Stimulated activated naive CD4-positive, alpha-beta T cell (primary cell): ENCODE measurements at regions not wholly inside any gene's neighbourhood (a gene's known extent, or its start where the extent isn't known, plus 50 kb on each side); places are given as distances from the start of the nearest gene placed in this dataset.

Experiments
- DNase-seq, 6 experiments: peaks; one replicate each; lab custom pipeline; 2025; lab: John Stamatoyannopoulos, UW

GRCh38 chr7:112882991-112883390 is 92.8 kb upstream of the TMEM168 start:
- no peak for DNase-seq

GRCh38 chr7:112882511-112882910 is 92.3 kb upstream of the TMEM168 start:
- no peak for DNase-seq

- no peak for DNase-seq
Measured at GRCh38 chr7:112882022-112882421, 91.8 kb upstream of the TMEM168 start.

GRCh38 chr7:112880818-112881418 is 90.7 kb upstream of the TMEM168 start:
- DNase-seq: no peak

- DNase-seq: no peak
Measured at GRCh38 chr7:112877691-112878460, 87.7 kb upstream of the TMEM168 start.

GRCh38 chr7:112876877-112877276 is 86.7 kb upstream of the TMEM168 start:
- no peak for DNase-seq

GRCh38 chr7:112874909-112875308 is 84.7 kb upstream of the TMEM168 start:
- DNase-seq: no peak

GRCh38 chr7:112873831-112874553 is 83.8 kb upstream of the TMEM168 start:
- DNase-seq: no peak

GRCh38 chr7:112869111-112869774 is 79.0 kb upstream of the TMEM168 start:
- peak in 4 of 6 experiments; percentile 6 to 44 (median 20) for DNase-seq

GRCh38 chr7:112868609-112869008 is 78.4 kb upstream of the TMEM168 start:
- DNase-seq: no peak

GRCh38 chr7:112866424-112866823 is 76.2 kb upstream of the TMEM168 start:
- DNase-seq: no peak

GRCh38 chr7:112864380-112864779 is 74.2 kb upstream of the TMEM168 start:
- DNase-seq: no peak

- DNase-seq: no peak
Measured at GRCh38 chr7:112858838-112859237, 68.6 kb upstream of the TMEM168 start.

- no peak for DNase-seq
Measured at GRCh38 chr7:112855227-112855626, 65.0 kb upstream of the TMEM168 start.

GRCh38 chr7:112854169-112854568 is 64.0 kb upstream of the TMEM168 start:
- no peak for DNase-seq

- DNase-seq: no peak
Measured at GRCh38 chr7:112853422-112853821, 63.2 kb upstream of the TMEM168 start.

GRCh38 chr7:112843151-112843550 is 53.0 kb upstream of the TMEM168 start:
- DNase-seq: no peak
